ENCODE measurements at regions not wholly inside any gene's neighbourhood (a gene's known extent, or its start where the extent isn't known, plus 50 kb on each side); places are given as distances from the start of the nearest gene placed in this dataset.

DNA sequence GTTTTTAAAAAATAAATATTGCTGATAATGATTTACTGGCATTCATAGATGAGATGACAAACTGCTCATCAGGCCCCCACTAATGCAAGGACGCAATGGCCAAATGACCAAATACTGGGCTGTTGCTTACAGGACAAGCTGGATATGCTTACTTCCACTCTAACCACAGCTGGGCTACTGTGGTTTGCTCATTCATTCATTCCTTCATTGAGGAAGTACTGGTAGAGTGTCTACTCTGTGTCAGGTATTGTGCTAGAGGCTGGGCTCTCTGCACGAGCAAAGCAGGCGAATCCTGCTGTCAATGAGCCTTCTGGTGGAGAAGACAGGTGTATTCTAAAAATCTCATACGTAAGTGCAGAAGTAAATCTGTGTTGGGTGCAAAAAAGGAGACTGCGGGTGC lies 113.3 kb upstream of the SLC38A2 start:
- TF ChIP-seq, protein P1, sequence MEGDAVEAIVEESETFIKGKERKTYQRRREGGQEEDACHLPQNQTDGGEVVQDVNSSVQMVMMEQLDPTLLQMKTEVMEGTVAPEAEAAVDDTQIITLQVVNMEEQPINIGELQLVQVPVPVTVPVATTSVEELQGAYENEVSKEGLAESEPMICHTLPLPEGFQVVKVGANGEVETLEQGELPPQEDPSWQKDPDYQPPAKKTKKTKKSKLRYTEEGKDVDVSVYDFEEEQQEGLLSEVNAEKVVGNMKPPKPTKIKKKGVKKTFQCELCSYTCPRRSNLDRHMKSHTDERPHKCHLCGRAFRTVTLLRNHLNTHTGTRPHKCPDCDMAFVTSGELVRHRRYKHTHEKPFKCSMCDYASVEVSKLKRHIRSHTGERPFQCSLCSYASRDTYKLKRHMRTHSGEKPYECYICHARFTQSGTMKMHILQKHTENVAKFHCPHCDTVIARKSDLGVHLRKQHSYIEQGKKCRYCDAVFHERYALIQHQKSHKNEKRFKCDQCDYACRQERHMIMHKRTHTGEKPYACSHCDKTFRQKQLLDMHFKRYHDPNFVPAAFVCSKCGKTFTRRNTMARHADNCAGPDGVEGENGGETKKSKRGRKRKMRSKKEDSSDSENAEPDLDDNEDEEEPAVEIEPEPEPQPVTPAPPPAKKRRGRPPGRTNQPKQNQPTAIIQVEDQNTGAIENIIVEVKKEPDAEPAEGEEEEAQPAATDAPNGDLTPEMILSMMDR (IDR thresholded peaks at IDR 0.05): no peak
- no peaks in the 10 kb centered on the region for H3K27me3 Mint-ChIP-seq (ENCODE audit: low read depth in 3 of 3)
- no peak overlapping the region for H2AFZ ChIP-seq (ENCODE audit: insufficient read depth, low read depth, low read length, poor library complexity, severe bottlenecking)
- intact Hi-C loops (cut with micrococcal nuclease): loop anchor here in 1 of 2 donors (10.0 kb wide), 1 partner anchor 111 kb away; the partner anchor contains the start of gene SLC38A2
- H3K79me2 ChIP-seq (ENCODE audit: insufficient read depth, low read length): no peaks in the 10 kb centered on the region
- H3K27me3 ChIP-seq (ENCODE audit: control insufficient read depth in 2 of 2, insufficient read depth in 2 of 2, low read length in 2 of 2): no peaks in the 10 kb centered on the region
- H3K27ac Mint-ChIP-seq: no peak overlapping the region
- no peak overlapping the region for H3K4me2 ChIP-seq (replicated peaks; ENCODE audit: extremely low read depth, low read length, poor library complexity, severe bottlenecking)
- no peak overlapping the region for H3K4me3 ChIP-seq (replicated peaks in 1 of 3; ENCODE audit: low read depth in 2 of 3, low read length in 3 of 3)
- no peak overlapping the region for H3K9ac ChIP-seq (ENCODE audit: insufficient read depth, low read length, poor library complexity, severe bottlenecking)
- peak overlapping the region in 1 of 2 donors; percentile 91 for H3K27ac ChIP-seq (ENCODE audit: low read depth in 1 of 2, low read length in 2 of 2)
- H4K20me1 ChIP-seq (ENCODE audit: insufficient read depth, low read length): no peaks in the 10 kb centered on the region
- peaks cover 0 to 2% (median 0%) of the 10 kb centered on the region in 7 donors for H3K9me3 Mint-ChIP-seq
- H3K4me3 Mint-ChIP-seq: no peak overlapping the region
- H3K36me3 ChIP-seq (replicated peaks in 1 of 2; ENCODE audit: control insufficient read depth in 1 of 2, insufficient read depth in 2 of 2, low read length in 2 of 2): no peaks in the 10 kb centered on the region
- WGBS (ENCODE audit: insufficient coverage): 98% methylated on average over 4 of the region's 5 CpGs
- DNase-seq: no peak
- no peaks in the 10 kb centered on the region for H3K9me3 ChIP-seq (replicated peaks in 1 of 2; ENCODE audit: control insufficient read depth in 1 of 2, insufficient read depth in 1 of 2, low read length in 2 of 2)
- peaks cover 0 to 3% of the 10 kb centered on the region in 2 donors for H3K36me3 Mint-ChIP-seq
- H3K4me1 Mint-ChIP-seq: peaks cover 8% of the 10 kb centered on the region
- H3K4me1 ChIP-seq (ENCODE audit: control insufficient read depth in 1 of 2, insufficient read depth in 2 of 2, low read length in 2 of 2): peaks cover 33 to 44% of the 10 kb centered on the region in 2 donors

DNA sequence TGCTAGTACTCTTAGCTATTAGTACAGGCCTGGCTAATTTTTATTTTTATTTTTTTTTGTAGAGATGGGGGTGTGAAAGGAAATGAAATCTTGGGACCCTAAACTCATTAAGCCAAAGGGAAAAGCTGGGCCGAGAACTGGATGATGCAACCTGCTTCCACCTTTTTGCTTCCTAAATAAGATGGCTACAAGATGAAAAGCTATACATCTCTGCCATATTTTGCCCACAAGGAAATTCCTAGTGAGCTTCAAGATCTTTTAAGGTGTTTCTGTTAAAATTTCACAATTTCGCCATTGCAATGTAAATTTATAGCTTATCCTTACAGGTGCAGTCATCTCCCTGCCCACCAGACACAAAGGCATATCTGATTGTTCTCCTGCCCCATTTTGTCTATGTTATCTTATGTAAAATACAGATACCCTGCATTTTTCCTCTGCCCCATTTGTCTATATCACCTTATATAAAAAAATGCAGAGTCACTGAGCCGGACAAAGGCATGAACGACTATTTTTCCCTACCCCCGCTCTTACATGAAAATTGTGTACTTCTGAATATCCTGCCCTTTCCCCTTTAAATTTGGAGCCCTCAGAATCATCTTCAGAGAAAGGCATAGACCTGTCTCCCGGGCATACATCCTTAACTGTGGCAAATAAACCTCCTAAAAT lies 112.0 kb upstream of the SLC38A2 start:
- Histone ChIP-seq H4K20me1 (ENCODE audit: insufficient read depth, low read length) (no peaks in the 10 kb centered on the region), H3K36me3 (replicated peaks in 1 of 2; ENCODE audit: control insufficient read depth in 1 of 2, insufficient read depth in 2 of 2, low read length in 2 of 2) (no peaks in the 10 kb centered on the region), H3K4me2 (replicated peaks; ENCODE audit: extremely low read depth, low read length, poor library complexity, severe bottlenecking) (no peak overlapping the region), H3K4me1 (ENCODE audit: control insufficient read depth in 1 of 2, insufficient read depth in 2 of 2, low read length in 2 of 2) (peaks cover 33 to 44% of the 10 kb centered on the region in 2 donors), H2AFZ (ENCODE audit: insufficient read depth, low read depth, low read length, poor library complexity, severe bottlenecking) (no peak overlapping the region), H3K4me3 (replicated peaks in 1 of 3; ENCODE audit: low read depth in 2 of 3, low read length in 3 of 3) (no peak overlapping the region), H3K79me2 (ENCODE audit: insufficient read depth, low read length) (no peaks in the 10 kb centered on the region), H3K9ac (ENCODE audit: insufficient read depth, low read length, poor library complexity, severe bottlenecking) (no peak overlapping the region), H3K9me3 (replicated peaks in 1 of 2; ENCODE audit: control insufficient read depth in 1 of 2, insufficient read depth in 1 of 2, low read length in 2 of 2) (no peaks in the 10 kb centered on the region), H3K27ac (ENCODE audit: low read depth in 1 of 2, low read length in 2 of 2) (no peak overlapping the region), H3K27me3 (ENCODE audit: control insufficient read depth in 2 of 2, insufficient read depth in 2 of 2, low read length in 2 of 2) (no peaks in the 10 kb centered on the region)
- Mint-ChIP-seq H3K9me3 (peaks cover 0 to 2% (median 0%) of the 10 kb centered on the region in 7 donors), H3K4me3 (no peak overlapping the region), H3K27me3 (ENCODE audit: low read depth in 3 of 3) (no peaks in the 10 kb centered on the region), H3K36me3 (peaks cover 0 to 3% of the 10 kb centered on the region in 2 donors), H3K4me1 (peaks cover 8% of the 10 kb centered on the region), H3K27ac (no peak overlapping the region)
- 79% methylated on average over 4 of the region's 6 CpGs for WGBS (ENCODE audit: insufficient coverage)
- TF ChIP-seq, protein P1 (IDR thresholded peaks at IDR 0.05): no peak
- no peak for DNase-seq
- intact Hi-C loops (cut with micrococcal nuclease): loop anchor here in 1 of 2 donors (10.0 kb wide), 1 partner anchor 110 kb away; the partner anchor contains the start of gene SLC38A2

All from CD14-positive monocyte (primary cell).